SKM-1 (cell line): ENCODE measurements at regions not wholly inside any gene's neighbourhood (a gene's known extent, or its start where the extent isn't known, plus 50 kb on each side); places are given as distances from the start of the nearest gene placed in this dataset.
"Not testable (repeated sequence)": the region's sequence is repeated elsewhere in the genome, so short reads cannot be mapped to it uniquely, and the experiment has no call there.

ENCODE experiments used
- DNase-seq: peaks from one replicate; lab custom pipeline; 2025; ENCODE audit not compliant: unreplicated experiment; lab: John Stamatoyannopoulos, UW

- no peak for DNase-seq
These were observed 183.0 kb downstream of the IGLL1 start for GRCh38 chr22:23397008-23397612.

GRCh38 chr22:23396362-23397007, 183.6 kb downstream of the IGLL1 start:
- no peak for DNase-seq

GRCh38 chr22:23395530-23396361, 184.3 kb downstream of the IGLL1 start:
- DNase-seq: no peak

DNA sequence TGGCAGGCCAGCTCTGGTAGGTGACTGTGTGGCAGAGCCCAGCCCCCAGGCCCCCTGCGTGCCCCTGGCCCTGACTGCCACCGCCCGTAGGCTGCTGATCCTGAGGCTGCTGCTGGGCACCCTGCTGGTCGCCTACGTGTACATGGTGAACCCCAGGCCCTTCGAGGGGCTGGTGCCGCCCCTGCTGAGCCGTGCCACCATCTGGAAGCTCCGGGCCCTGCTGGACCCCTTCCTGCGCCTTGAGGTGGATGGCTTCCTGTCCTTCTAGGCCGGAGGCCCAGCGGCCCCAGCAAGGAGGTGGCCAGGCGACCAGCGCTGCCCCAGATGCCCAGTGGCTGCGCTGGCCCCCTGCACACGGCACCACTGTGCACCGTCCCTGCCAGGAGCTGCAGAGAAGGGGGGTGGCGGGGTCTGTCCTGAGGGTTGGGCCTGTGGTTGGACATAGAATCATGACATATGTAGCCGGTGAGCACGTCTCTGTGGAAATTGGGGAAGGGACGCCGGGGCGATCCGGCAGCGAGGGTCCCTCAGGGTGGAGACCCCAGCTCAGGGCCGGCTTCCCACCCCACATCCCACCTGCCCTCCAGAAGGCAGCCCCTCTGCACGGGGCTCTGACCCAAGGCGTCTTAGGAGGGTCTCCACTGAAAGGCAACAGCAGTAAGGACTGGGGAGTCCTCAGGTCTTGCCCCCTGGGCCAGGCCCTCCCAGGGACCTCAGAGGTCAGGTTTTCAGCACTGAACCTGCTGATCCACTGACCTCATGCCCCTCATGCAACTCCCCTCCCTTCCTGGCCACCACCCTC, 185.4 kb downstream of the IGLL1 start:
- no peak for DNase-seq

GRCh38 chr22:23393721-23394320, 186.3 kb downstream of the IGLL1 start:
- no peak for DNase-seq

- DNase-seq: not testable (repeated sequence)
These were observed 186.9 kb downstream of the IGLL1 start for GRCh38 chr22:23393199-23393598.

- no peak for DNase-seq
These were observed 187.5 kb downstream of the IGLL1 start for GRCh38 chr22:23392420-23393121.

GRCh38 chr22:23391022-23391421, 189.1 kb downstream of the IGLL1 start:
- DNase-seq: no peak

GRCh38 chr22:23389271-23390071, 190.6 kb downstream of the IGLL1 start:
- no peak for DNase-seq

DNA sequence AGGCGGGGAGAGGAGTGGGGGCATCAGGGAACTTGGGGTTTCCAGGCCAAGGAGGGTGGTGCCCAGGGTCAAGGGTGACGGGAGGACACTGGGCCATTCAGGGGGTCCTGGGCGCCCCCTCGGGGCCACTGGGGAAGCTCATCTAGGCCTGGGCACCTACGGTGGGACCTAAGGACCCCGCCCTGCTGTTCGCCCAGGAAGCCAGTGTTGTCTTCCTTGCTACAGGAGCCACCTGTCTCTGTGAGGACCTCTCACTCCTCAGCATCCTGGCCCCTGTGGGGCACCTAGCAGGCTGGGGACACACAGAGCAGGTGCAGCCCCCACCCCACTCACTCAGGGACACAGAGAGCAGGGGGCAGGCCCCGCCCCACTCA, 191.6 kb downstream of the IGLL1 start:
- DNase-seq: no peak

DNA sequence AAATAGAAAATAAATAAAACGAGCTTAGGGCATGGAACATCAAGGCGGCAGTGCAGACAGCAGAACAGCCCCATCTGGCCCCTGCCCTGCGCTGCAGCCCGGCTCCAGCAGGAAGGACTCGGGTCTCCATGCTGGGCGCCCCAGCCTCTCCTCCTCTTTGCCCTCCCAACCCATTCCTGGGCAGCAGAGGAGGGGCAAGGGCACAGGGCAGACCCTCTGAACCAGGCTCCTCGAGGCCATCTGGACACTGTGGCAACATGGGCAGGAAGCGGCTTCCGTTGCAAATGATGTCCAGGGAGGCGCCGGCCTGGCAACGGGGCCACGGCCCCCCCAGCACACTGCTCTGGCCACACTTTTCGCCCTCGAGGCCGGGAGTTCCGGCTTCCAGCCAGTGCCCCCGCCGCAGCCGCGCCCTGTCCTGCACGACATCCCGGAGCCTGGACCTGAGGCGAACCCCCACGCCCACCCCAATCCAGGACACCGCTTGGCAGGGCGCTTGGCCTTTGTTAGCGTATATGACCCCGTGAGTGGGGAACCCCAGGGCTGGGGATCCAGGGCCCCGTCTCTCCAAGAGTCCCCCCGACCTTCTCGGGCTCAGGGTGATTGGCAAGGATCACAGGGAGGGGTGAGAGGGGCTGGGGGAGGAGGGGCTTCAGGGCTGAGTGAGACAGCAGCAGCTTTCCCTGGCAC, 192.1 kb downstream of the IGLL1 start:
- DNase-seq: no peak

- DNase-seq: no peak
These were observed 193.1 kb downstream of the IGLL1 start for GRCh38 chr22:23386822-23387580.

- peak; percentile 43 for DNase-seq
These were observed 194.1 kb downstream of the IGLL1 start for GRCh38 chr22:23385678-23386631.

DNA sequence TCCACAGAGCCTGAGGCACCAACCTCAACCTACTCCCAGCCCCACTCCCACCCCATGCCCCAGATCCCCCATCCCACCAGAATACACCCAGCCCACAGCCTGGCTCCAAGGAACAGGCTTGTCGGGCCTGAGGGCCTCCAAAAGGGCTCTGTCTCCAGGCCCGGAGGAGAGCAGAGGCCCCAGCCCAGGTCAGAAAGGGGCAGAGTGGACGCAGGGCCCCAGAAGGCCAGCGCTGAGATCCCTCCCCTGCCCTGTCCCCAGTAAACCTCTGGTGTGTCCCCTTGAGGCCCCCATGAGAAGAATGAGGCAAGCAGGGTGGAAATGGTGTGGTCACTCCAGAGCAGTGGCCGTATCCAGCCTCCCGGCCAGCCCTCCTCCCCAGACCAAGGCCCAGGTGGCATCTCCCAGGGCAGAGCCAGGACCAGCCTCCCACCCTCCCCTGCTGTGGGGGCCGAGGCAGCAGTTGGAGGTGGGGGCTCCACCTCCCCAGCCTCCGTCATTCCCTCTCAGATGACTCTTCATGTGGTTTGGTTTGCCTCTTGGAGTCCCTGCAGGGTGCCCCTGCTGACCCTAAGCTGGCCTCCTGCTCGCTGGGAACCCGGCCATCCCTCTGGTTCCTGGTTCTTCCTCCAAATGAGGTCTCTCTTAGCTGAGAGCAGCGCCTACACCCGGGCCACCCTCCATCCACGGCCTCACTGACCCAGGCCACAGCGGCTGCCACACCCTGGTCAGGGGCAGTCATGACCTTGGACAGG, 195.0 kb downstream of the IGLL1 start:
- DNase-seq: no peak

GRCh38 chr22:23384431-23384830, 195.7 kb downstream of the IGLL1 start:
- no peak for DNase-seq
